GM10248 (cell line): ENCODE measurements at regions not wholly inside any gene's neighbourhood (a gene's known extent, or its start where the extent isn't known, plus 50 kb on each side); places are given as distances from the start of the nearest gene placed in this dataset.

ENCODE experiments used
- CTCF ChIA-PET: fragments of 300-600 bp; sonication (Branson Sonifier 250); formaldehyde crosslinking; extraction: SDS; loops from one replicate; lab custom pipeline; 2021; ENCODE audit warnings: antibody characterized with exemption; lab: Yijun Ruan, JAX
- POLR2A ChIA-PET: fragments of 350-650 bp; sonication (Branson Sonifier 250); formaldehyde crosslinking; extraction: SDS; loops from one replicate; lab custom pipeline; 2020; ENCODE audit warnings: antibody characterized with exemption; lab: Yijun Ruan, JAX
- DNase-seq: peaks from one replicate; pipeline ENCODE4 v3.0.0; 2012; ENCODE audit errors: extremely low spot score
- CTCF ChIP-seq: IDR thresholded peaks from 2 replicates; pipeline ENCODE4 v1.5.1; 2012; ENCODE audit warnings: mild to moderate bottlenecking, low read depth; ENCODE audit errors: extremely low read depth, missing control alignments, control extremely low read depth

- TF ChIP-seq CTCF: no peak
- DNase-seq: no peak
- POLR2A ChIA-PET: no interaction called here
- CTCF ChIA-PET: no interaction called here
Measured at GRCh38 chr22:27148886-27149470, 491.6 kb downstream of the MIAT start.

GRCh38 chr22:27149921-27150543 lies 492.6 kb downstream of the MIAT start:
- ChIA-PET POLR2A (no interaction called here), CTCF (no interaction called here)
- DNase-seq: no peak
- TF ChIP-seq CTCF: no peak

- POLR2A ChIA-PET: no interaction called here
- no peak for TF ChIP-seq CTCF
- DNase-seq: no peak
- CTCF ChIA-PET: no interaction called here
Measured at GRCh38 chr22:27150544-27150941, 493.2 kb downstream of the MIAT start.

- no peak for TF ChIP-seq CTCF
- DNase-seq: no peak
- POLR2A ChIA-PET: no interaction called here
- CTCF ChIA-PET: no interaction called here
Measured at GRCh38 chr22:27151407-27151806, 494.0 kb downstream of the MIAT start.

- no peak for DNase-seq
- CTCF ChIA-PET: no interaction called here
- no peak for TF ChIP-seq CTCF
- POLR2A ChIA-PET: no interaction called here
Measured at GRCh38 chr22:27152033-27152432, 494.6 kb downstream of the MIAT start.

GRCh38 chr22:27152883-27153282 lies 495.5 kb downstream of the MIAT start:
- no peak for DNase-seq

More at GRCh38 chr22:27152883-27153282, 495.5 kb downstream of the MIAT start:
- ChIA-PET POLR2A (no interaction called here), CTCF (no interaction called here)
- no peak for TF ChIP-seq CTCF
